GM12873 (cell line): ENCODE measurements at regions not wholly inside any gene's neighbourhood (a gene's known extent, or its start where the extent isn't known, plus 50 kb on each side); places are given as distances from the start of the nearest gene placed in this dataset.

ENCODE experiments used
- TF ChIP-seq, protein P1 (sequence below): IDR thresholded peaks from 2 replicates; pipeline ENCODE4 v1.5.1; 2012; ENCODE audit warnings: low read depth, mild to moderate bottlenecking, moderate library complexity, low read length, control low read depth; ENCODE audit not compliant: insufficient read depth; ENCODE audit errors: missing control alignments

DNA sequence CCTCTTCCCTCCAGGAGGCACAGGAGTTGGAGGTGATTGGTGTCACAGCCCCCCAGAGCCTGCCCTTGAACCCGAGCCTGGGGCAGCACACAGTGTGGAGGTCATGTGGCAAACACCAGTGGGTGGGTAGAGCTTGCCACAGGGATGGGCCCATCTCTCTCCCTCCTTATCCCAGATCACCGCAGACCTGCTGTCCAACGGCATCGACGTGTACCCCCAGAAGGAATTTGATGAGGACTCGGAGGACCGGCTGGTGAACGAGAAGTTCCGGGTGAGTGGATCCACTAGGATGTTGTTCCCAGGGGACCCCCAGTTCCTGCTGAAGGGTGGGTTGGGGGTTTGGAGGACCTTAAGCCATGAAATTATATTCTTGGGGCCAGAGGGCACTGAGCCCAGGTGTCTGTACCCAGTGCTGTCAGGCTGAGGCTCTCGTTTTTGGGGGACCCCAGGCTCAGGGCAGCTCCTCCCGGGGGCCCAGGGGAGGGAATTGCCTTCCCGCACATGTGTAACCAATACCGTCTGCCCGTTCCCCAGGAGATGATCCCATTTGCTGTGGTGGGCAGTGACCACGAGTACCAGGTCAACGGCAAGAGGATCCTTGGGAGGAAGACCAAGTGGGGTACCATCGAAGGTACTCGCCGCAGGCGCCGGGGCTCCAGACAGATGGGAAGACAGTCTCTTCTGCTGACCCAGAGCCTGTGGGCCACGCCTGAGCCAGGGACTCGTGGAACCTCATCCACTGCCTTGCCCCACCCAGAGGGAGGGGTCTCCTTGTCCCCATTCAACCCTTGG lies 351.9 kb downstream of the SEC14L1 start:
- TF ChIP-seq, protein P1, sequence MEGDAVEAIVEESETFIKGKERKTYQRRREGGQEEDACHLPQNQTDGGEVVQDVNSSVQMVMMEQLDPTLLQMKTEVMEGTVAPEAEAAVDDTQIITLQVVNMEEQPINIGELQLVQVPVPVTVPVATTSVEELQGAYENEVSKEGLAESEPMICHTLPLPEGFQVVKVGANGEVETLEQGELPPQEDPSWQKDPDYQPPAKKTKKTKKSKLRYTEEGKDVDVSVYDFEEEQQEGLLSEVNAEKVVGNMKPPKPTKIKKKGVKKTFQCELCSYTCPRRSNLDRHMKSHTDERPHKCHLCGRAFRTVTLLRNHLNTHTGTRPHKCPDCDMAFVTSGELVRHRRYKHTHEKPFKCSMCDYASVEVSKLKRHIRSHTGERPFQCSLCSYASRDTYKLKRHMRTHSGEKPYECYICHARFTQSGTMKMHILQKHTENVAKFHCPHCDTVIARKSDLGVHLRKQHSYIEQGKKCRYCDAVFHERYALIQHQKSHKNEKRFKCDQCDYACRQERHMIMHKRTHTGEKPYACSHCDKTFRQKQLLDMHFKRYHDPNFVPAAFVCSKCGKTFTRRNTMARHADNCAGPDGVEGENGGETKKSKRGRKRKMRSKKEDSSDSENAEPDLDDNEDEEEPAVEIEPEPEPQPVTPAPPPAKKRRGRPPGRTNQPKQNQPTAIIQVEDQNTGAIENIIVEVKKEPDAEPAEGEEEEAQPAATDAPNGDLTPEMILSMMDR = no peak

DNA sequence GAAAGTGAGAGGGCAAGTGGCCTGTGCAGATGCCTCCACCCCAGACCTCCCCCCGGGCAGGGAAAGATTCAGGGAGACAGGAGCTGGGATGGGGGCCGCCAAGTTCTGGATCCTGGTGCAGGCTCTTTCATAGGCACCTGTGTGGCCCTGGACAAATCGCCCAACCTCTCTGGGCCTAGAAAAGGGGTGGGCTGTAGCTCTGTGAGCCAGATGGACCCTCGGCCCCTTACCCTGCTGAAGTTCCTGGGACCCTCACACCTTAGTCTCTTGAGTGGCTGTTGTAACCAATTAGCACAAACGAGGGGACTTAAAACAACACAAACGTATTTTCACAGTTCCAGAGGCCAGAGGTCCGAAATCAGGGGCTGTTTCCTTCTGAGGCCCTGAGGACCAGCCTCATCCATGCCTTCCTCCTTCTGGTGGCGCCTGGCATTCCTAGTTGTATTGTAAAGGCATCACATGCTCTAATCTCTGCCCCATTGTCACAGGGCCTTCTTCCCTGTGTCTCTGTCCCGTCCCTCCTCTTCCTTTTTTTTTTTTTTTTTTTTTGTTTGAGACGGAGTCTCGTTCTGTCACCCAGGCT lies 352.6 kb downstream of the SEC14L1 start:
- TF ChIP-seq, protein P1 = no peak

DNA sequence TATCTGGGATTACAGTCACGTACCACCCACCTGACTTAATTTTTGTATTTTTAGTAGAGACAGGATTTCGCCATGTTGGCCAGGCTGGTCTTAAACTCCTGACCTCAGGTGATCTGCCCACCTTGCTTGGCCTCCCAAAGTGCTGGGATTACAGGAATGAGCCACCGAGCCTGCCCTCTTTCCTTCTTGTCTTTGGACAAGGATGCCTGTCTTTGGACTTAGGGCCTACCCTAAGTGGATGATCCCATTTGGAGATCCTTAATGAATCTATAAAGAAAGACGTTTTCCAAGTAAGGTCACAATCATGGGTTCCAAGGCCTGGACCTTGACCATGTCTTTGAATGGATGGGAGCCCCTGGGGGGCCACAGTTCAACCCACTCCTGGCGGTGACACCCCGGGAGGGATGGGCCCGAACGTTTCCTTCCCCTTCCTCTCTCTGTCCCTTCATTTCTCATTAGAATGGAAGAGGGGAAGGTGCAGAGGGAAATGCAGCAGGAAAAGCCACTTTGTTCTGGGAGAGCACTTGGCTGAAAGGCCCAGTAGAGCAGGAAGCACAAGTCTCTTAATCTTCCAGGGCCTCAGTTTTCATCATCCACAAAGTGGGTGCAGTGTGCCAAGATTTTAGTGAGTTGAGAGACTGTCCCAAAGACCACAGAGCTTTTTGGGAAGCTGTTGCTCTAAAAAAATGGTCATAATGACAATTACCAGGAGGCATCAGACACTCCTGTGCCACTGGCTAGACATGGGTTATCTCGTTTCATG lies 353.3 kb downstream of the SEC14L1 start:
- TF ChIP-seq, protein P1 = no peak

DNA sequence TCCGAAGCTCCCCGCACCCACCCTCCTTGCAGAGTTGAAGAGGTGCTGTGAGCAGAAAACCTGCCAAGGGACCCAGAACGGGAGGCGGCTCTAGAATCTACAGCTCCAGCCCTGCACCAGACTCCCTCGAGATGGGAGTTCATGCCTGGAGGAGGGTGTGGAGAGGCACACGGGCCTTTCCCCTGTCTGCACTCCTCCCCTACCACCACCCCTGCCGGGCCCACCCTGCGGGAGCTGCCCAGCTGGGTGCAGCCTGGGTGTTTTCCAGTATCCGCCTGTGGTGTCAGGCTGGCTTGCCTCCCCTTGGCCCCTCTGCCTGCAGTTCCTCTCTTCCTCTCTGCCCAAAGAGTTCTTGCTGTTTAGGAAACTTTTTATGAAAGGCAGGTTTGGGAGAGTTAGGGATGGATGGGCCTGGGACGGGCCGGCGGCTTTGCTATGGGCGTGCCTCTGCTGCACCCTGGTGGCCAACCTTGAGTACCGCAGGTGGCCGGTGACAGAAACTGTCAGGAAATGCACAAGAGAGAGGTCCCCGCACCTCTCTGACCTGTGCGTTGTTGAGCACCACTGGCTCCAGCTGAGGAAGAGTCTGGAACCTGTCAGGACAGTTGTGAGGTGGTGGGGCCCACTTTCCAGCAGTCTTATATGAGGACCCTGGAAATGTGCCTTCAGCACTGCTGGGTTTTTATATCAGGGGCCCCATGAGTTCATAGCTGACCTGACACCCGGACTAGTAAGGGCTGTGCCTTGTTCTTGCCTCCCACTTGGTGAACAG lies 354.1 kb downstream of the SEC14L1 start:
- TF ChIP-seq, protein P1 = peak; percentile 96

DNA sequence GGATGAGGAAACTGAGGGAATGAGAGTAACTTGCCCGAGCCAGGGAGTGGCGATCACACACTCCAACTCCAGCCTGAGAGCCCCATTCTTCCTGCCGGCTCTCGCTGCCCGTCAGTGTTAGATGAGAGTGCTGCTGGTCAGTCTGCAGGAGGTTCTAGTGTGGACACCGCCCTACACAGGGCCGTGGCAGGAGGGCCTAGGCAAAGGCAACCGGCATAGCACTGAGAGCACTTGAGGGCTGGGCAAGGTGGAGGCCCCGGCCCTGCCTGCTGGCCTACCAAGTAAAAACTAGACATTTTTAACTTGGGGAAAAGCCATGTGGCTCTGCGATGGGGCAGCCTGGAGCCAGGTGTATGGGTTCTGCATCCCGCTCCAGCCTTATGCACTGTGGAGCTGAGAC lies 354.8 kb downstream of the SEC14L1 start:
- TF ChIP-seq, protein P1 = no peak

DNA sequence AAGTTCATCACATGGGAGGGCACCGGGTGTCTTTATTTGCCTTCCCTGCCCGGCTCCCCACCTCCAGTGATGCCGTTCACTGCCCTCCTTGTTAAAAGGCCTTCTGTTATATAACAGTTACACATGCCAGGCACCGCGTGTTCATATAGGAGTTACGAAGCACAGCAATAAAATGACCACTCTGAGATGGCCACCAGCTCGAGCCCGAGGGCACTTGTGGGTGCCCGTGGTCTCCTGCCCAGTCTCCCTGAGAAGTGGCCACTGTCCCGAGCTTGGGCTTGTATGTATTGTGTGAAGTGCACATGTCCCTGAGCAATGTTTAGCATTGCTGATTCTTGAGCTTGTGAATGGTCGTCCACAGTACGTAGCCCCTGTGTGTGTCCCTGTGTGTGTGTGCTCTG lies 355.6 kb downstream of the SEC14L1 start:
- TF ChIP-seq, protein P1 = no peak
